Hepatocyte (in vitro differentiated cells): ENCODE measurements at regions not wholly inside any gene's neighbourhood (a gene's known extent, or its start where the extent isn't known, plus 50 kb on each side); places are given as distances from the start of the nearest gene placed in this dataset.

Experiments used
- EZH2phosphoT487 ChIP-seq: fragments of 200-600 bp; sonication (generic); IDR thresholded peaks from one replicate; pipeline ENCODE4 v1.6.1; 2018; ENCODE audit warnings: antibody characterized with exemption, mild to moderate bottlenecking, low read depth, moderate library complexity; ENCODE audit not compliant: unreplicated experiment, severe bottlenecking
- TF ChIP-seq, protein P1 (sequence below): fragments of 200-600 bp; sonication (generic); IDR thresholded peaks from 2 replicates; pipeline ENCODE4 v1.5.1; 2016; ENCODE audit warnings: antibody characterized with exemption, mild to moderate bottlenecking; ENCODE audit not compliant: poor library complexity

DNA sequence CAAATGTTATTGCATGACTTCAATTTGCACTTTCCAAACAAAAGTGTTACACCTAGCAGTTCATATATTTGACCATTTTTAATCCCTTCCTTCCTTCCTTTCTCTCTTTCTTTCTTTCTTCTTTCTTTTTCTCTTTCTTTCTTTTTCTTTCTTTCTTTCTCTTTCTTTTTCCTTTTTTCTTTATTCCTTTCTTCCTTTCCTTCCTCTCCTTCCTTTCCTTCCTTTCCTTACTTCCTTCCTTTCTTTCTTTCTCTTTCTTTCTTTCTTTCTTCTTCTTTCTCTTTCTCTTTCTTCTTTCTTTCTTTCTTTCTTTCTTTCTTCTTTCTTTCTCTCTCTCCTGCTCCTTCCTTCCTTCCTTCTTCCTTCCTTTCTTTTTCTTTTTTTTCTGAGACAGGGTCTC lies 146.7 kb upstream of the ALKAL2 start:
- TF ChIP-seq, protein P1, sequence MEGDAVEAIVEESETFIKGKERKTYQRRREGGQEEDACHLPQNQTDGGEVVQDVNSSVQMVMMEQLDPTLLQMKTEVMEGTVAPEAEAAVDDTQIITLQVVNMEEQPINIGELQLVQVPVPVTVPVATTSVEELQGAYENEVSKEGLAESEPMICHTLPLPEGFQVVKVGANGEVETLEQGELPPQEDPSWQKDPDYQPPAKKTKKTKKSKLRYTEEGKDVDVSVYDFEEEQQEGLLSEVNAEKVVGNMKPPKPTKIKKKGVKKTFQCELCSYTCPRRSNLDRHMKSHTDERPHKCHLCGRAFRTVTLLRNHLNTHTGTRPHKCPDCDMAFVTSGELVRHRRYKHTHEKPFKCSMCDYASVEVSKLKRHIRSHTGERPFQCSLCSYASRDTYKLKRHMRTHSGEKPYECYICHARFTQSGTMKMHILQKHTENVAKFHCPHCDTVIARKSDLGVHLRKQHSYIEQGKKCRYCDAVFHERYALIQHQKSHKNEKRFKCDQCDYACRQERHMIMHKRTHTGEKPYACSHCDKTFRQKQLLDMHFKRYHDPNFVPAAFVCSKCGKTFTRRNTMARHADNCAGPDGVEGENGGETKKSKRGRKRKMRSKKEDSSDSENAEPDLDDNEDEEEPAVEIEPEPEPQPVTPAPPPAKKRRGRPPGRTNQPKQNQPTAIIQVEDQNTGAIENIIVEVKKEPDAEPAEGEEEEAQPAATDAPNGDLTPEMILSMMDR, result no peak
- no peak for TF ChIP-seq EZH2phosphoT487
